GM19035 (cell line): ENCODE measurements at regions not wholly inside any gene's neighbourhood (a gene's known extent, or its start where the extent isn't known, plus 50 kb on each side); places are given as distances from the start of the nearest gene placed in this dataset.
"Not testable (repeated sequence)": the region's sequence is repeated elsewhere in the genome, so short reads cannot be mapped to it uniquely, and the experiment has no call there.

Source experiments
- ATAC-seq: cut with Tn5 transposase; IDR thresholded peaks from one replicate; pipeline ENCODE4 v1.9.1; 2021; ENCODE audit not compliant: unreplicated experiment

DNA sequence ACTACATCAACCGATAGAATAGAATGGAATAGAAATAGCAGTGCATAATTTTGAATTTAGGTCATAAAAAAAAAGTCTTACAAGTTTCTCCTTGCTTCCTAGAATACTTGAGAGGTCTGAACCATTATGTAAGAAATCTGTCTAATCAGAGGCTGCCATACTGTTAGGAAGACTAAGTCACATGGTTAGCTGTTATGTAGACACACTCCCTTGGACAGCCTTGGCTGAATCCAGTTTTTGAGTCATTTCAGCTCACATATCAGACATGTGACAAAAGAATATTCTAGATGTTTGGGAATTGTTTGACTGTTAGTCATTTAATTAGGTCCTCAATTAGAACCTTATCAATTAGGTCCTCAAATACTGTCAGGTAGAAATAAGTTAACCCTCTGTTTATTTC, 1601.4 kb downstream of the GRIK2 start:
- ATAC-seq, result no peak

GRCh38 chr6:102986086-102986485, 1592.6 kb downstream of the GRIK2 start:
- peak; percentile 92 for ATAC-seq

GRCh38 chr6:102984357-102984756, 1590.8 kb downstream of the GRIK2 start:
- no peak for ATAC-seq

GRCh38 chr6:102981490-102982015, 1588.0 kb downstream of the GRIK2 start:
- ATAC-seq, result no peak

DNA sequence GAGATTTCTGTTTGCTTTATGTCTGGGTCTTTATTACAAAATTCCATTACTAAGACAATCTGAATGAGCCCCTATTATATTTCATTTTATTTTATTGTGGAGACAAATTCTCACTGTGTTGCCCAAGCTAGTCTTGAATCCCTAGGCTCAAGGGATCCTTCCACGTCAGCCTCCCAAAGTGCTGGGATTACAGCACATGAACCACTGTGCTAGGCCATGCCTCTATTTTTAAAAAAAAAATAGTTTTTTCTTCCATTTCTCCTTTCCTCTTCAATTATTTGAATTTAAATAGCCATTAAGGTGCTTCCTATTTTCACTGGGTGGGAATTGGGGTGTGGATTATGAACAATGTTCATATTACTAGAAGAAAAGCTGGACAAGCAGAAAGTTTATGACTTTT, 1587.4 kb downstream of the GRIK2 start:
- no peak for ATAC-seq

- ATAC-seq, result no peak
Observed at GRCh38 chr6:102961902-102962301, 1568.4 kb downstream of the GRIK2 start.

DNA sequence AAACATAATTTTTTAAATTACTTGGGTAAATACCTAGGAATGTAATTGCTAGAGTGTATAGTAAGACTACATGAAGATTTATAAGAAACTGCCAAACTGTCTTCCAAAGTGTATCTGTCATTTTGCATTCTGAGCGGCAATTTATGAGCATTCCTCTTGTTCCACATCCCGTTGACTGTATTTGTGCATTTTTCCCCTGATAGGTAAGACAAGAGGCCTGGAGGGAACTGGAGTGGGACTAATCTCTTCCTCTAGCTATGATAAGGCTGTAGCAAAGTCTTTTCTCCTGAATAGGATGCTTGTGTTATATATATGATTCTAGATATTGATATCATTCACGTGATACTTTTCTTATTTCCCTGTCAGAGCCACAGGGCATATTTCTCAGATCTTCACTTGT, 1557.5 kb downstream of the GRIK2 start:
- no peak for ATAC-seq

GRCh38 chr6:102944475-102944874, 1551.0 kb downstream of the GRIK2 start:
- no peak for ATAC-seq

DNA sequence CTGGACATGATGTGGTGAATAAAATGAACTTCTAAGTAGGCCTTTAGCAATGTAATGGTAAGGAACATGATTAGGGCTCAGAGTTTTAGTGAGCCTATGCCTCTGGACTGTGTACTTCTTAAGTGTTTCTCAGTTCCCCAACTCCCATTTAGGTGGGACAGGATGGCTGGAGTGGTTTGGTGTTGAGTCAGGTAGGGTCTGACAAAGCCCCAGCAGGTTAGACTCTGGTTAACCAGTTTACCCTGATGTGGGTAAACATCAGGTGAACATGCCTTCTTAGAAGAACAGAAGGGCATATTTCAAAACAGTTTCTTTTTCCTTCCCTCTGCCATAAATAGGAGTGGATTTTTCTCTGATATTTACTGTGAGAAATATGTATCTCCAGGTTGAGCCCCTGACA, 1548.7 kb downstream of the GRIK2 start:
- ATAC-seq, result no peak

- no peak for ATAC-seq
Observed at GRCh38 chr6:102936959-102937358, 1543.5 kb downstream of the GRIK2 start.

DNA sequence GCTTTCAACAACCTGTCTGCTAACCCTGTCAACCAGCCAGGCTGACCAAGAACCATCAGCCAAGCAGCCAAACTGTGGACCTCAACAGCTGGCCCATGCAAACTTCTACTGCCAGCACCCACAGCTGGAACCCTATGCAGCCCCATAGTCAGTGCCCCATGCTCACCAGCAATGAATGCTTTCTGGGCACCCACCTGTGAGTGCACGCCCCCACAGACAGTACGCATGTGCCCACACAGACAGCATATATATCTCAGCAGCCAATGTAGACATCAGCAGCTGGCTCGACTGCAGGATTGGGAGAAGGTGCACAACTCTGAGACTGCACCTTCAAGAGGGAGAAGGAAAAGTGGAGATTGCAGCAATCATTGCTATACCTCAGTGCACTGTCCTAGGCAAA, 1534.6 kb downstream of the GRIK2 start:
- no peak for ATAC-seq

DNA sequence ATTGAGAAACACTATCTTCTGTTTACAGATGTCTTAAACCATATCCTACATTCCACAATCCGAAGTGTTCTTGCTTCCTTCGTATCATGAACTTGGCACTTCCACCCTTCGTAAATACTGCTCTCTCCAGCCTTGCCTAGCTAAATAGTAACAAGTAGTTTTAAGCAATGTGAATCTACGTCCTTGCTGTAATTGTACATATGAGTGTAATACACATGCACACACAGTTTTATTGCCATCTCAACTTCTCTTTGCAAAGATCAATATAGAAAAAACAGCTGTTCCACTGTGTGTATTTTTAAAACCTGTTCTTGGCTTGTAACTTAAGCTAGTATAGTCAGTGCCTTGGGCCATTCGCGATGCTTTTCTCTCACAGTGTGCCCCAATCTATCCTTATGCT, 1524.7 kb downstream of the GRIK2 start:
- no peak for ATAC-seq

DNA sequence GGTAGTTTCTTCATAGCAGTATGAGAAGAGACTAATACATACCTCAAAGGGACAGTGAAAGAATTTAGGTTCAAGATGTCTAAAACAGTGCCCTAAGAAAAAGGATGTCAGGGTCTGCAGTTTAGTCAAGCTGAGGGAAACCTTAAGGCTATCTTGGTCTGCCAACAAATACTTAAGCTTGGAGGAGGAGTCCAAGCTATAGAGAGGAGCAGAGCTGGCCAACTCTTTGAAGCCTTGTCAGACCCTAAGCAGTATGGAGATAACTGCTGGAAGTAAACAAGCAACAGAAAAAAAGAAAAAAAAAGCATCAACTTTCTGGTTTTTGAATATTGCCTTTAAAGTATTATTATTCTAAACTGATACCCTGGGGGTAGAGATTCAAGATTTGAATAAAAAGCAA, 1518.1 kb downstream of the GRIK2 start:
- no peak for ATAC-seq

DNA sequence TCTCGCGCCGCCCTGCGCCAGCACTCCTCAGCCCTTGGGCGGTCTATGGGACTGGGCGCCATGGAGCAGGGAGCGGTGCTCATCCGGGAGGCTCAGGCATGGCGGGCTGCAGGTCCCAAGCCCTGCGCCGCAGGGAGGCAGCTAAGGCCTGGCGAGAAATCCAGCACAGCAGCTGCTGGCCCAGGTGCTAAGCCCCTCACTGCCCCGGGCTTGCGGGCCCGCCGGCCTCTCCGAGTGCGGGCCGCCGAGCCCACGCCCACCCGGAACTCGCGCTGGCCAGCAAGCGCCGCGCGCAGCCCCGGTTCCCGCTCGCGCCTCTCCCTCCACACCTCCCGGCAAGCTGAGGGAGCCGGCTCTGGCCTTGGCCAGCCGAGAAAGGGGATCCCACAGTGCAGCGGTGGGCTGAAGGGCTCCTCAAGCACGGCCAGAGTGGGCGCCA, 1517.2 kb downstream of the GRIK2 start:
- ATAC-seq, result not testable (repeated sequence)

- ATAC-seq, result no peak
Observed at GRCh38 chr6:102907181-102907580, 1513.7 kb downstream of the GRIK2 start.

GRCh38 chr6:102902471-102902870, 1509.0 kb downstream of the GRIK2 start:
- no peak for ATAC-seq

GRCh38 chr6:102895683-102896082, 1502.2 kb downstream of the GRIK2 start:
- ATAC-seq, result no peak

DNA sequence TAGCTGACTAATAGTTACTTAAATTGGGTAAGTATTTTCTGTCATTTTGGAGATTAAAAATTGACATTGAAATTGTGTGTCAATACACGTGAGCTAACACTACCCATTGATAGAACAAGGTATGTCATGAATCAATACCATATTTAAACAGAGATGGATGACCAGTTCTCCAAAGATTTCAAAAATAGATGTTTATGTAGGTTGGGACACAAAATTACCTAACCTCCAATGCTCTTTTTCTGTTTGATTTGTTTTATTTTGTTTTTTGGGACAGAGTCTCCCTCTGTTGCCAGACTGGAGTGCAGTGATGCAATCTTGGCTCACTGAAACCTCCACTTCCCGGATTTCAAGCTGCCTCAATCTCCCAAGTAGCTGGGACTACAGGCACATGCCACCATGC, 1491.7 kb downstream of the GRIK2 start:
- ATAC-seq, result no peak

DNA sequence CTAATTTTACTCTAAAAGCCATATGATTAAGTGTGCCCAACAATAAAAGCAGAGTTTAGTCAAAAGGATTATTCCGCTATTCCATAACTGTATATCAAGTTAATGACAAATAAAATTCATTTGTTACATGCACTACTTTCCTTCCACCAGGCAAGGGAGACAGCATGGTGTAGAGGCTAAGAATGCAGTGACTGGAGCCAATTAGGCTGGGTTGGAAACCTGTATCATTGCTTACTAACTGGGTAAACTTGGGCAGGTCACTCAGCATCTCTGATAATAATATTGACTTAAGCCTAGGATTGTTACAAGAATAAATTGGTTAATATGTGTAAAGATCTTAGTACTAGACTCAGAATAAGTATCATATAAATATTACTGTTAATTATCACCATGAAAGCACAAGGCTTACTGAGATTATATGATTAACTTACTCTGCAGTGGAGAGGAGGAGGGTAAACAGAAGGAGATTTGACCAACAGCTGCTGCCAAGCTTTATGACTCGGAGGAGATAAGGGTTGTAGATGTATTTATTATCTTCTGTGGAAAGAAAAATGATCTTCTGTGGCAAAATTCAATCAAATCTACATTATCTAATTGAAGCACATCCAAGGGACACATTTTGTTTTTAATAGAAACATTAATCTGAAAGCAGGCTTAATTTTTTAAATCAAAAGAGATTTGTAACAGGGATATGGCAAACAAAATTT, 1459.9 kb downstream of the GRIK2 start:
- ATAC-seq, result no peak

GRCh38 chr6:102848796-102849195, 1455.3 kb downstream of the GRIK2 start:
- no peak for ATAC-seq

DNA sequence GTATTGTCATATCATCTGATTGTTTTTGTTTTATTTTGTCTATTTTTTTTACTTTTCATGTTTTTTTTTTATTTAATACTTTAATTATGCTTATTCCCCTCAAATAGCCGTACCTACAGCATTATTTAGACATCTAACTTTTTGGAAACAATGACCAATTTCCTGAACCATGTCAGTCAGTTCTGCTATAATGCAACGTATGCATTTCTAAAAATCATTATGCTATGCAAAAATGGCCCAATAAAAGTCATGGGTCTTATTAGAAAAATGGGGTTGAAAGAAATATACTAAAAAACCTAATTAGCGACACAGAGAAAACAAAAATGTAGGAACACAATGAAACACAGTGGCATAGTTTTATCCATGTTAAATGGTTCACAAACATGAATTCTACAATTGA, 1454.7 kb downstream of the GRIK2 start:
- no peak for ATAC-seq

DNA sequence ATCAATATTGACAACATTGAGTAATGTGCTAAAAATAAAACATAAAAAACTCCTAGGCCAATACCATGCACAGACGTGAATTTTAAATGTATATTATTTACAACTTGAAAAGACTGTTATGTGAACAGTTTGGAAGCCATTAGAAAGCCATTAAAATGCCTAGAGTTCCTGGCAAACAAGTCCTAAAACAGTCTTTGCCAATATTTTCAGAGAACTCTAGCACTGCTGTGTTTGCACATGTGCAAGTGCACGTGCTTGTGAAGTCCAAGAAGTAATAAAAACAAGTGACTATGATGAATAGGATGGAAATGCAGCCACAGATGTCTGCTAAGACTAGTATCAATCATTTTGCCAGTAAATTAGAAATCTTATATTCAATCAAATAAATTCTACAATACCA, 1447.6 kb downstream of the GRIK2 start:
- no peak for ATAC-seq

GRCh38 chr6:102832021-102832420, 1438.5 kb downstream of the GRIK2 start:
- ATAC-seq, result no peak
